Esophagus mucosa (tissue), 1 donor: ENCODE measurements at regions not wholly inside any gene's neighbourhood (a gene's known extent, or its start where the extent isn't known, plus 50 kb on each side); places are given as distances from the start of the nearest gene placed in this dataset.
"Not testable (repeated sequence)": the region's sequence is repeated elsewhere in the genome, so short reads cannot be mapped to it uniquely, and the experiment has no call there.

Experiments used
- ATAC-seq: fragments of 200-7000 bp; cut with Tn5 transposase; one replicate; pipeline ENCODE4 v1.9.1; 2020
- donor health status: DM: yes; HTN: yes; CAD: no.

GRCh38 chr16:22659933-22660332, 149.2 kb downstream of the NPIPB5 start:
- no peak for ATAC-seq

GRCh38 chr16:22660441-22661160, 149.9 kb downstream of the NPIPB5 start:
- ATAC-seq = no peak

GRCh38 chr16:22661161-22661647, 150.5 kb downstream of the NPIPB5 start:
- ATAC-seq = no peak

- not testable (repeated sequence) for ATAC-seq
These were observed 151.0 kb upstream of the HS3ST2 start for GRCh38 chr16:22662958-22663357.

GRCh38 chr16:22663389-22664064, 150.4 kb upstream of the HS3ST2 start:
- no peak for ATAC-seq

GRCh38 chr16:22664132-22664531, 149.8 kb upstream of the HS3ST2 start:
- peak; percentile 15 for ATAC-seq

- peak; percentile 4 for ATAC-seq
These were observed 149.4 kb upstream of the HS3ST2 start for GRCh38 chr16:22664561-22664997.

GRCh38 chr16:22665048-22665797, 148.7 kb upstream of the HS3ST2 start:
- peak; percentile 7 for ATAC-seq

GRCh38 chr16:22665803-22666202, 148.2 kb upstream of the HS3ST2 start:
- ATAC-seq = no peak

- no peak for ATAC-seq
These were observed 145.6 kb upstream of the HS3ST2 start for GRCh38 chr16:22668318-22668717.

GRCh38 chr16:22670044-22670536, 143.9 kb upstream of the HS3ST2 start:
- ATAC-seq = no peak

GRCh38 chr16:22670551-22671041, 143.4 kb upstream of the HS3ST2 start:
- no peak for ATAC-seq

- ATAC-seq = no peak
These were observed 142.5 kb upstream of the HS3ST2 start for GRCh38 chr16:22671301-22672076.

- no peak for ATAC-seq
These were observed 141.1 kb upstream of the HS3ST2 start for GRCh38 chr16:22672830-22673210.

GRCh38 chr16:22673421-22673831, 140.5 kb upstream of the HS3ST2 start:
- ATAC-seq = no peak

GRCh38 chr16:22674832-22675191, 139.2 kb upstream of the HS3ST2 start:
- ATAC-seq = no peak

- no peak for ATAC-seq
These were observed 138.0 kb upstream of the HS3ST2 start for GRCh38 chr16:22675745-22676540.

- ATAC-seq = no peak
These were observed 136.7 kb upstream of the HS3ST2 start for GRCh38 chr16:22677024-22677830.

- no peak for ATAC-seq
These were observed 135.7 kb upstream of the HS3ST2 start for GRCh38 chr16:22678311-22678710.

GRCh38 chr16:22681554-22682291, 132.2 kb upstream of the HS3ST2 start:
- ATAC-seq = no peak
